ENCODE measurements at regions not wholly inside any gene's neighbourhood (a gene's known extent, or its start where the extent isn't known, plus 50 kb on each side); places are given as distances from the start of the nearest gene placed in this dataset.

GRCh38 chr19:33898062-33898677, 101.5 kb downstream of the KCTD15 start:
- H3K4me1 ChIP-seq (ENCODE audit: control insufficient read depth, extremely low read depth, insufficient read depth, low read length) = no peaks in the 10 kb centered on the region
- no peak overlapping the region for H2AFZ ChIP-seq (ENCODE audit: low read length)
- TF ChIP-seq EZH2 (IDR thresholded peaks at IDR 0.05; ENCODE audit: low read length, missing control alignments) (no peak), CTCF (conservative IDR thresholded peaks at IDR 0.05 in 1 of 2, IDR thresholded peaks at IDR 0.05 in 1 of 2; ENCODE audit: low read depth in 1 of 2, low read length in 2 of 2) (no peak)
- no peaks in the 10 kb centered on the region for H3K79me2 ChIP-seq (ENCODE audit: control insufficient read depth, insufficient read depth, low read length)
- H3K36me3 ChIP-seq (ENCODE audit: control insufficient read depth, insufficient read depth, low read length) = no peaks in the 10 kb centered on the region
- DNase-seq (ENCODE audit: low read depth in 2 of 2) = no peak
- no peak overlapping the region for H3K4me2 ChIP-seq (ENCODE audit: extremely low read depth, insufficient read depth, low read length)
- H3K9me3 ChIP-seq (ENCODE audit: control insufficient read depth, insufficient read depth, low read depth, low read length) = no peaks in the 10 kb centered on the region
- no peak overlapping the region for H3K4me3 ChIP-seq (replicated peaks in 1 of 4; ENCODE audit: control extremely low read depth in 1 of 4, insufficient read depth in 1 of 4, low read depth in 3 of 4, low read length in 4 of 4)
- no peak overlapping the region for H3K9ac ChIP-seq (ENCODE audit: insufficient read depth, low read length)
- no peak overlapping the region for H3K27ac ChIP-seq (ENCODE audit: insufficient read depth, low read length)
- no peaks in the 10 kb centered on the region for H3K27me3 ChIP-seq (ENCODE audit: control insufficient read depth, insufficient read depth, low read length)
- no peaks in the 10 kb centered on the region for H4K20me1 ChIP-seq (ENCODE audit: control insufficient read depth, extremely low read depth, insufficient read depth, low read length)

GRCh38 chr19:33900817-33901216, 104.1 kb downstream of the KCTD15 start:
- no peak for DNase-seq (ENCODE audit: low read depth in 2 of 2)
- Histone ChIP-seq H2AFZ (ENCODE audit: low read length) (no peak overlapping the region), H3K4me1 (ENCODE audit: control insufficient read depth, extremely low read depth, insufficient read depth, low read length) (no peaks in the 10 kb centered on the region), H3K27me3 (ENCODE audit: control insufficient read depth, insufficient read depth, low read length) (no peaks in the 10 kb centered on the region), H3K9ac (ENCODE audit: insufficient read depth, low read length) (no peak overlapping the region), H3K9me3 (ENCODE audit: control insufficient read depth, insufficient read depth, low read depth, low read length) (no peaks in the 10 kb centered on the region), H3K4me3 (replicated peaks in 1 of 4; ENCODE audit: control extremely low read depth in 1 of 4, insufficient read depth in 1 of 4, low read depth in 3 of 4, low read length in 4 of 4) (no peak overlapping the region), H3K4me2 (ENCODE audit: extremely low read depth, insufficient read depth, low read length) (no peak overlapping the region), H3K36me3 (ENCODE audit: control insufficient read depth, insufficient read depth, low read length) (no peaks in the 10 kb centered on the region), H4K20me1 (ENCODE audit: control insufficient read depth, extremely low read depth, insufficient read depth, low read length) (no peaks in the 10 kb centered on the region), H3K27ac (ENCODE audit: insufficient read depth, low read length) (no peak overlapping the region), H3K79me2 (ENCODE audit: control insufficient read depth, insufficient read depth, low read length) (no peaks in the 10 kb centered on the region)
- TF ChIP-seq EZH2 (IDR thresholded peaks at IDR 0.05; ENCODE audit: low read length, missing control alignments) (no peak), CTCF (conservative IDR thresholded peaks at IDR 0.05 in 1 of 2, IDR thresholded peaks at IDR 0.05 in 1 of 2; ENCODE audit: low read depth in 1 of 2, low read length in 2 of 2) (no peak)

DNA sequence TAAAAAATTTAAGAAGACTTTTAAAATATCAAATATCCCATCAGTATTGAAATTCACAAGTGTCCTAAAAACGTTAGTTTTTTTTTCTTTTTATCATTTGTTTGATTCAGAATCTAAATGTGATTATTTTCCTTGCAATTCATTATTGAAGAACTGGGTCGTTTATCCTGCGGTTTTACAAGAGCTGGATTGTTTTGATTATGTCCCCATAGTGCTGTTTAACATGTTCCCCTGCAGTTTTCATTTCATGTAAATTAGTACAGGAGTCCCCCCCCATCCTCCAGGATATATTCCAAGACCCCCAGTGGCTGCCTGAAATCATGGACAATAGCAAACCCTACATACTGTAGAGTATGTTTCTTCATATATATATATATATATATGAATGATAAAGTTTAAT, 105.7 kb downstream of the KCTD15 start:
- Histone ChIP-seq H3K79me2 (ENCODE audit: control insufficient read depth, insufficient read depth, low read length) (no peaks in the 10 kb centered on the region), H3K27me3 (ENCODE audit: control insufficient read depth, insufficient read depth, low read length) (no peaks in the 10 kb centered on the region), H3K27ac (ENCODE audit: insufficient read depth, low read length) (no peak overlapping the region), H3K9me3 (ENCODE audit: control insufficient read depth, insufficient read depth, low read depth, low read length) (no peaks in the 10 kb centered on the region), H3K4me3 (replicated peaks in 1 of 4; ENCODE audit: control extremely low read depth in 1 of 4, insufficient read depth in 1 of 4, low read depth in 3 of 4, low read length in 4 of 4) (no peak overlapping the region), H4K20me1 (ENCODE audit: control insufficient read depth, extremely low read depth, insufficient read depth, low read length) (no peaks in the 10 kb centered on the region), H3K4me2 (ENCODE audit: extremely low read depth, insufficient read depth, low read length) (no peak overlapping the region), H3K4me1 (ENCODE audit: control insufficient read depth, extremely low read depth, insufficient read depth, low read length) (no peaks in the 10 kb centered on the region), H3K36me3 (ENCODE audit: control insufficient read depth, insufficient read depth, low read length) (no peaks in the 10 kb centered on the region), H2AFZ (ENCODE audit: low read length) (no peak overlapping the region), H3K9ac (ENCODE audit: insufficient read depth, low read length) (no peak overlapping the region)
- no peak for DNase-seq (ENCODE audit: low read depth in 2 of 2)
- TF ChIP-seq CTCF (conservative IDR thresholded peaks at IDR 0.05 in 1 of 2, IDR thresholded peaks at IDR 0.05 in 1 of 2; ENCODE audit: low read depth in 1 of 2, low read length in 2 of 2) = no peak
- TF ChIP-seq EZH2 (IDR thresholded peaks at IDR 0.05; ENCODE audit: low read length, missing control alignments) = no peak

Data from fibroblast of lung (primary cell).